Endothelial cell (in vitro differentiated cells): ENCODE measurements at regions not wholly inside any gene's neighbourhood (a gene's known extent, or its start where the extent isn't known, plus 50 kb on each side); places are given as distances from the start of the nearest gene placed in this dataset.

ENCODE experiments used
- DNase-seq: peaks from one replicate; pipeline ENCODE4 v3.0.0; 2021; ENCODE audit warnings: low spot score
- H3K27ac Mint-ChIP-seq: one replicate; pipeline ENCODE4 v1.8.0; 2021; ENCODE audit warnings: mixed read lengths, inconsistent platforms; ENCODE audit not compliant: unreplicated experiment
- H3K27me3 Mint-ChIP-seq: one replicate; pipeline ENCODE4 v1.8.0; 2021; ENCODE audit warnings: mild to moderate bottlenecking, moderate library complexity, mixed read lengths, inconsistent platforms; ENCODE audit not compliant: unreplicated experiment
- H3K36me3 Mint-ChIP-seq: one replicate; pipeline ENCODE4 v1.8.0; 2021; ENCODE audit warnings: mild to moderate bottlenecking, low read depth, mixed read lengths, inconsistent platforms; ENCODE audit not compliant: unreplicated experiment
- H3K4me1 Mint-ChIP-seq: one replicate; pipeline ENCODE4 v1.8.0; 2021; ENCODE audit warnings: mild to moderate bottlenecking, mixed read lengths, inconsistent platforms; ENCODE audit not compliant: unreplicated experiment
- H3K4me3 Mint-ChIP-seq: one replicate; pipeline ENCODE4 v1.8.0; 2021; ENCODE audit warnings: mild to moderate bottlenecking, mixed read lengths, inconsistent platforms; ENCODE audit not compliant: unreplicated experiment
- H3K9me3 Mint-ChIP-seq: one replicate; pipeline ENCODE4 v1.8.0; 2021; ENCODE audit warnings: mixed read lengths, inconsistent platforms; ENCODE audit not compliant: unreplicated experiment
- CTCF ChIP-seq: fragments of 200-600 bp; sonication (generic); IDR thresholded peaks from one replicate; pipeline ENCODE4 v1.5.0; 2021; ENCODE audit warnings: antibody characterized with exemption; ENCODE audit not compliant: unreplicated experiment

- H3K27ac Mint-ChIP-seq, result no peak overlapping the region
- no peaks in the 10 kb centered on the region for H3K9me3 Mint-ChIP-seq
- peaks cover 14% of the 10 kb centered on the region for H3K27me3 Mint-ChIP-seq
- DNase-seq, result no peak
- H3K4me3 Mint-ChIP-seq, result no peak overlapping the region
- peaks cover 6% of the 10 kb centered on the region for H3K4me1 Mint-ChIP-seq
- H3K36me3 Mint-ChIP-seq, result no peaks in the 10 kb centered on the region
- TF ChIP-seq CTCF, result no peak
Measured at GRCh38 chr11:119800171-119800570, 71.2 kb upstream of the NECTIN1 start.

- H3K27me3 Mint-ChIP-seq, result peaks cover 18% of the 10 kb centered on the region
Measured at GRCh38 chr11:119798656-119799055, 69.7 kb upstream of the NECTIN1 start.

GRCh38 chr11:119797736-119798135 lies 68.7 kb upstream of the NECTIN1 start:
- TF ChIP-seq CTCF, result no peak
- DNase-seq, result peak; percentile 23
- no peaks in the 10 kb centered on the region for H3K36me3 Mint-ChIP-seq
- no peak overlapping the region for H3K27ac Mint-ChIP-seq
- H3K27me3 Mint-ChIP-seq, result peaks cover 15% of the 10 kb centered on the region
- no peak overlapping the region for H3K4me3 Mint-ChIP-seq
- H3K9me3 Mint-ChIP-seq, result no peaks in the 10 kb centered on the region
- H3K4me1 Mint-ChIP-seq, result peaks cover 6% of the 10 kb centered on the region

More at GRCh38 chr11:119798656-119799055, 69.7 kb upstream of the NECTIN1 start:
- Mint-ChIP-seq H3K9me3 (no peaks in the 10 kb centered on the region), H3K27ac (no peak overlapping the region), H3K4me1 (peaks cover 6% of the 10 kb centered on the region), H3K36me3 (no peaks in the 10 kb centered on the region), H3K4me3 (no peak overlapping the region)
- TF ChIP-seq CTCF, result no peak
- DNase-seq, result no peak

GRCh38 chr11:119797123-119797611 lies 68.2 kb upstream of the NECTIN1 start:
- no peak overlapping the region for H3K4me3 Mint-ChIP-seq
- no peak for DNase-seq
- peaks cover 17% of the 10 kb centered on the region for H3K27me3 Mint-ChIP-seq
- no peaks in the 10 kb centered on the region for H3K36me3 Mint-ChIP-seq
- H3K27ac Mint-ChIP-seq, result no peak overlapping the region
- H3K9me3 Mint-ChIP-seq, result no peaks in the 10 kb centered on the region
- peaks cover 6% of the 10 kb centered on the region for H3K4me1 Mint-ChIP-seq
- TF ChIP-seq CTCF, result no peak

- Mint-ChIP-seq H3K27me3 (peaks cover 17% of the 10 kb centered on the region), H3K4me3 (no peak overlapping the region), H3K36me3 (no peaks in the 10 kb centered on the region), H3K4me1 (peaks cover 6% of the 10 kb centered on the region), H3K9me3 (no peaks in the 10 kb centered on the region), H3K27ac (no peak overlapping the region)
- TF ChIP-seq CTCF, result no peak
- DNase-seq, result no peak
Measured at GRCh38 chr11:119796363-119797060, 67.5 kb upstream of the NECTIN1 start.
